H1 (cell line): ENCODE measurements at regions not wholly inside any gene's neighbourhood (a gene's known extent, or its start where the extent isn't known, plus 50 kb on each side); places are given as distances from the start of the nearest gene placed in this dataset.

Source experiments
- TF ChIP-seq, protein P1 (sequence below): fragments of 300-600 bp; sonication (generic); IDR thresholded peaks from 2 replicates; pipeline ENCODE4 v1.7.1; 2012; ENCODE audit warnings: low read length, moderate library complexity, mild to moderate bottlenecking, inconsistent platforms; ENCODE audit not compliant: insufficient replicate concordance

DNA sequence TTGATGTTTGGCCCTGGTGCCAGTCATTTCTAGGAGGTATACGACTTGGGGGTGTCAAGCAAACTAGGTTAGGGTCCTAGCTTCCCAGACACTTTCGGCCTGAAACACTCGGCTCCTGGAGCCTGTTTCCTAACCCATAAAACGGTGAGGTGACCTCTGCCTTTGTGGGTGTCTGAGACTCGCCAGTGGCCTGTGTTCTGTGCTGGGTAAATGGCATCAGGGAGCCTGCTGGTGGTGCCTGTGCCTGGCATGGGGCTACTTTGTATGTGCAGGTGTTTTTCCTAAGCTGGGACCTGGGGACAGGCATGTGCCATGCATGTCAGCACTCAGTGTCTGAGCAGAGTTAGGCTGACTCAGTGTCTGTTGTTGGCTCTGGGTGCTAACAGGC lies 139.2 kb downstream of the GLI2 start (continued):
- TF ChIP-seq, protein P1, sequence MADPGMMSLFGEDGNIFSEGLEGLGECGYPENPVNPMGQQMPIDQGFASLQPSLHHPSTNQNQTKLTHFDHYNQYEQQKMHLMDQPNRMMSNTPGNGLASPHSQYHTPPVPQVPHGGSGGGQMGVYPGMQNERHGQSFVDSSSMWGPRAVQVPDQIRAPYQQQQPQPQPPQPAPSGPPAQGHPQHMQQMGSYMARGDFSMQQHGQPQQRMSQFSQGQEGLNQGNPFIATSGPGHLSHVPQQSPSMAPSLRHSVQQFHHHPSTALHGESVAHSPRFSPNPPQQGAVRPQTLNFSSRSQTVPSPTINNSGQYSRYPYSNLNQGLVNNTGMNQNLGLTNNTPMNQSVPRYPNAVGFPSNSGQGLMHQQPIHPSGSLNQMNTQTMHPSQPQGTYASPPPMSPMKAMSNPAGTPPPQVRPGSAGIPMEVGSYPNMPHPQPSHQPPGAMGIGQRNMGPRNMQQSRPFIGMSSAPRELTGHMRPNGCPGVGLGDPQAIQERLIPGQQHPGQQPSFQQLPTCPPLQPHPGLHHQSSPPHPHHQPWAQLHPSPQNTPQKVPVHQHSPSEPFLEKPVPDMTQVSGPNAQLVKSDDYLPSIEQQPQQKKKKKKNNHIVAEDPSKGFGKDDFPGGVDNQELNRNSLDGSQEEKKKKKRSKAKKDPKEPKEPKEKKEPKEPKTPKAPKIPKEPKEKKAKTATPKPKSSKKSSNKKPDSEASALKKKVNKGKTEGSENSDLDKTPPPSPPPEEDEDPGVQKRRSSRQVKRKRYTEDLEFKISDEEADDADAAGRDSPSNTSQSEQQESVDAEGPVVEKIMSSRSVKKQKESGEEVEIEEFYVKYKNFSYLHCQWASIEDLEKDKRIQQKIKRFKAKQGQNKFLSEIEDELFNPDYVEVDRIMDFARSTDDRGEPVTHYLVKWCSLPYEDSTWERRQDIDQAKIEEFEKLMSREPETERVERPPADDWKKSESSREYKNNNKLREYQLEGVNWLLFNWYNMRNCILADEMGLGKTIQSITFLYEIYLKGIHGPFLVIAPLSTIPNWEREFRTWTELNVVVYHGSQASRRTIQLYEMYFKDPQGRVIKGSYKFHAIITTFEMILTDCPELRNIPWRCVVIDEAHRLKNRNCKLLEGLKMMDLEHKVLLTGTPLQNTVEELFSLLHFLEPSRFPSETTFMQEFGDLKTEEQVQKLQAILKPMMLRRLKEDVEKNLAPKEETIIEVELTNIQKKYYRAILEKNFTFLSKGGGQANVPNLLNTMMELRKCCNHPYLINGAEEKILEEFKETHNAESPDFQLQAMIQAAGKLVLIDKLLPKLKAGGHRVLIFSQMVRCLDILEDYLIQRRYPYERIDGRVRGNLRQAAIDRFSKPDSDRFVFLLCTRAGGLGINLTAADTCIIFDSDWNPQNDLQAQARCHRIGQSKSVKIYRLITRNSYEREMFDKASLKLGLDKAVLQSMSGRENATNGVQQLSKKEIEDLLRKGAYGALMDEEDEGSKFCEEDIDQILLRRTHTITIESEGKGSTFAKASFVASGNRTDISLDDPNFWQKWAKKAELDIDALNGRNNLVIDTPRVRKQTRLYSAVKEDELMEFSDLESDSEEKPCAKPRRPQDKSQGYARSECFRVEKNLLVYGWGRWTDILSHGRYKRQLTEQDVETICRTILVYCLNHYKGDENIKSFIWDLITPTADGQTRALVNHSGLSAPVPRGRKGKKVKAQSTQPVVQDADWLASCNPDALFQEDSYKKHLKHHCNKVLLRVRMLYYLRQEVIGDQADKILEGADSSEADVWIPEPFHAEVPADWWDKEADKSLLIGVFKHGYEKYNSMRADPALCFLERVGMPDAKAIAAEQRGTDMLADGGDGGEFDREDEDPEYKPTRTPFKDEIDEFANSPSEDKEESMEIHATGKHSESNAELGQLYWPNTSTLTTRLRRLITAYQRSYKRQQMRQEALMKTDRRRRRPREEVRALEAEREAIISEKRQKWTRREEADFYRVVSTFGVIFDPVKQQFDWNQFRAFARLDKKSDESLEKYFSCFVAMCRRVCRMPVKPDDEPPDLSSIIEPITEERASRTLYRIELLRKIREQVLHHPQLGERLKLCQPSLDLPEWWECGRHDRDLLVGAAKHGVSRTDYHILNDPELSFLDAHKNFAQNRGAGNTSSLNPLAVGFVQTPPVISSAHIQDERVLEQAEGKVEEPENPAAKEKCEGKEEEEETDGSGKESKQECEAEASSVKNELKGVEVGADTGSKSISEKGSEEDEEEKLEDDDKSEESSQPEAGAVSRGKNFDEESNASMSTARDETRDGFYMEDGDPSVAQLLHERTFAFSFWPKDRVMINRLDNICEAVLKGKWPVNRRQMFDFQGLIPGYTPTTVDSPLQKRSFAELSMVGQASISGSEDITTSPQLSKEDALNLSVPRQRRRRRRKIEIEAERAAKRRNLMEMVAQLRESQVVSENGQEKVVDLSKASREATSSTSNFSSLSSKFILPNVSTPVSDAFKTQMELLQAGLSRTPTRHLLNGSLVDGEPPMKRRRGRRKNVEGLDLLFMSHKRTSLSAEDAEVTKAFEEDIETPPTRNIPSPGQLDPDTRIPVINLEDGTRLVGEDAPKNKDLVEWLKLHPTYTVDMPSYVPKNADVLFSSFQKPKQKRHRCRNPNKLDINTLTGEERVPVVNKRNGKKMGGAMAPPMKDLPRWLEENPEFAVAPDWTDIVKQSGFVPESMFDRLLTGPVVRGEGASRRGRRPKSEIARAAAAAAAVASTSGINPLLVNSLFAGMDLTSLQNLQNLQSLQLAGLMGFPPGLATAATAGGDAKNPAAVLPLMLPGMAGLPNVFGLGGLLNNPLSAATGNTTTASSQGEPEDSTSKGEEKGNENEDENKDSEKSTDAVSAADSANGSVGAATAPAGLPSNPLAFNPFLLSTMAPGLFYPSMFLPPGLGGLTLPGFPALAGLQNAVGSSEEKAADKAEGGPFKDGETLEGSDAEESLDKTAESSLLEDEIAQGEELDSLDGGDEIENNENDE, result no peak
